Erythroblast (primary cell): ENCODE measurements at regions not wholly inside any gene's neighbourhood (a gene's known extent, or its start where the extent isn't known, plus 50 kb on each side); places are given as distances from the start of the nearest gene placed in this dataset.
"Not testable (repeated sequence)": the region's sequence is repeated elsewhere in the genome, so short reads cannot be mapped to it uniquely, and the experiment has no call there.

Source experiments
- DNase-seq, 2 experiments: peaks; one replicate each; lab custom pipeline; 2025; lab: John Stamatoyannopoulos, UW
- GATA1 ChIP-seq: IDR thresholded peaks from 2 replicates; pipeline ENCODE4 v1.6.1; 2011; ENCODE audit warnings: low read depth, mild to moderate bottlenecking, control low read depth, low read length, moderate library complexity
- POLR2A ChIP-seq: IDR thresholded peaks from 2 replicates; pipeline ENCODE4 v1.6.1; 2011; ENCODE audit warnings: mild to moderate bottlenecking, low read length

DNA sequence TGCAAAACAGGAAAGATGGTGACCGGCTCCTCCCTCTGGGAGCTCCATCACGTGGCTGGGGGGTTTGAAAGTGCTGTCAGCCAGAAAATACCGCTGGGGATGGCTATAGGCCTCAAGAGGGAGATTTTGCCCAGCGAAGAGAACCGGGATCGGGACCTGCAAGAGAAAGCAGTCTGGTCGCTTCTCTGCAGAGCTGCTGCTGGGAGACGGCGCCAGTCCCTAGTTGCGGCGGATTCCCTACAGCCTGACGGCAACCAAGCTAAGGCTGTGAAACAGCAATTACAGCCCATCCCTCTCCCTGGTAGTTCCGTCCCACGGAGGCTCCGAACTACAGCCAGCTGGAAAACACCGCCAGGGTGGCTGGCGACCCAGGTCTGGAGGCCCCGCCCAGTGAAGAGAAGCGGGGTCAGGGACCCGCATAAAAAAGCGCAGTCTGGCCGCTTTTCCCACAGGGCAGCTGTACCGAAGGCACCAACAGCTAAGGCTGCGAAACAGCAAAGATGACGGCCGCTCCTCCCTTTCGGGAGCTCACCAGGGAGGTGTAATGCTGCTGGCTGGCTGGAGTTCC lies 238.1 kb upstream of the IRAK1BP1 start:
- TF ChIP-seq GATA1 (no peak), POLR2A (no peak)
- no peak for DNase-seq

DNA sequence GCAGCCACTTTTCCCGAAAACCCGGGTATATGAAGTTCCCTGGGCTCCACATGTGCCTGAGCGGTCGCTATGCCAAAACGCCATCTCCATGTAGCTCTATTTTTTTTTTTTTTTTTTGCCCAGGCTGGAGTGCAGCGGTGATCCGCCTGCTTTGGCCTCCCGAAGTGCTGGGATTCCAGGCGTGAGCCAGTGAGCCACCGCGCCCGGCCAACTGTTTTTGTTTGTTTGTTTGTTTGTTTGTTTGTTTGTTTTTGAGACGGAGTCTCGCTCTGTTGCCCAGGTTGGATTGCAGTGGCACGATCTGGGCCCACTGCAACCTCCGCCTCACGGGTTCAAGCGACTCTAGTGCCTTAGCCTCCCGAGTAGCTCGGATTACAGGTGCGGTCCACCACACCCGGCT lies 237.5 kb upstream of the IRAK1BP1 start:
- DNase-seq: no peak
- TF ChIP-seq GATA1 (no peak), POLR2A (no peak)

DNA sequence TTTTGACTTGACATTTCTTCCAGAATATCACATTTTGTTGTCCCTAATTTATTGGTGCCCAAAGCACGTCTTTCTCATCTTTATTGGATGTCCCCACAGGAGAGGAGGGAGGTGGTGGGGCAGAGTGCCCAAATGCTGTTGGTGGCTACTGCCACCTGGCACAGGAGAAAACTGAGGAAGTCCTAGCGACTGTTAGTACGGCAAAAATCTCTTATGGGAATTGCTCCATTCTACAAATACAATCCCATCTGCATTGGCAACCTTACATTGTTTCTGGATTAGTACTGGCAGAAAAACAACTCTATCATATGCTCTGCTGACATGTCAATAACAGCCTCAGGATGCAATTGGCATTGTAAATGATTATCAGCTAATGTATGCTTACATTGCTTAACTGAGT lies 235.4 kb upstream of the IRAK1BP1 start:
- no peak for DNase-seq
- no peak for TF ChIP-seq POLR2A
- no peak for TF ChIP-seq GATA1

DNA sequence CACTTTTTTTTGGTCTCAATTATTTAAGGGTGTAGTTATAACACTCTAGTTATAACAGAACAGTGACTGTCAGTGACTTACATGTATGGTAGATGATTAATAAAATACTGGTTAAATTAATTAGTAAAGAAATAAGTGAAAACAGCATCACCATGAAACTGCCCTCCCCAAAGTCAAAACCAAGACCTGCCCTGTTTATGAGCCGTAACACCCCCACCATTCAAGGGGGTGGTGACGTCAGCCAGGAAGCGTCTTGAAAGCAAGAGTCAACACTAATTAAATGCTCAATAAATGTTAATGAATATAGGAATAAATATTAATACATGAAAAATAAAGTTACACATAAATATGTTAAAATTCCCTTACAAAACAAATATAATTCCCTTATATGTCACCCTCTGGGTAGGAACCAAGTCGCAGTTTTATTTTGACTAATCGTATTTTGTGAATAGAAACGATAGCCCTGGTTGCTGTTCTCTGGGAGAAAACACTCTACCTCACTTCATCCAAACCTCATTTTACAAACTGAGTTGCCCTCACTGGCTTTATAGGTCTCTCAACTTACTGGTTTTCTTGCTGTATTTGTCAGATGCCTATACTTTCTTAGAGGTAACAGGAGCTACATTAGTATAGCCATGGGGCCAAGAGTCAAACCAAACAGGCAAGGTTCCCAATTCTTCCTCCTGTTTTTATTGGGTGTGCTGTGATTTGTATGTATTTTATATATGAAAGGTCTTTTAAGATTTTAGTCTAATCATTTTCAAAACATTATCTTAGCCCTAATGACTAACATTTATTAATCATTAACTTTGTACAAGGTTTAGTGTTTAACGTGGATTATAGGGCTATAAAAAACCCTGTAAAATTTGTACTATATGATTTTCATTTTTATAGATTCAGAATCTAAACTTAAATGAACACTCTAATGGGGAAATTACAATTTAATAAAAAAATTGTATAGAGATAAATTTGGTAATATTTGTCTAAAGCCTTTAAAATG lies 227.9 kb upstream of the IRAK1BP1 start:
- TF ChIP-seq GATA1: no peak
- TF ChIP-seq POLR2A: no peak
- no peak for DNase-seq

DNA sequence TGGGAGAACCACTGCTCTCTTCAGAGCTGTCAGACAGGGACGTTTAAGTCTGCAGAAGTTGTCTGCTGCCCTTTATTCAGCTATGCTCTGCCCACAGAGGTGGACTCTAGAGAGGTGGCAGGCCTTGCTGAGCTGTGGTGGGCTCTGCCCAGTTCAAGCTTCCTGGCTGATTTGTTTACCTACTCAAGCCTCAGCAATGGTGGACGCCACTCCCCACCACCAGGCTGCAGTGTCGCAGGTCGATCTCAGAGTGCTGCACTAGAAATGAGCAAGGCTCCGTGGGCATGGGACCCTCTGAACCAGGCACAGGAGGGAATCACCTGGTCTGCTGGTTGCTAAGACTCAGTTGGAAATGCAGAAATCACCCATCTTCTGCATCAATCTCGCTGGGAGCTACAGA lies 223.4 kb upstream of the IRAK1BP1 start:
- not testable (repeated sequence) for DNase-seq

DNA sequence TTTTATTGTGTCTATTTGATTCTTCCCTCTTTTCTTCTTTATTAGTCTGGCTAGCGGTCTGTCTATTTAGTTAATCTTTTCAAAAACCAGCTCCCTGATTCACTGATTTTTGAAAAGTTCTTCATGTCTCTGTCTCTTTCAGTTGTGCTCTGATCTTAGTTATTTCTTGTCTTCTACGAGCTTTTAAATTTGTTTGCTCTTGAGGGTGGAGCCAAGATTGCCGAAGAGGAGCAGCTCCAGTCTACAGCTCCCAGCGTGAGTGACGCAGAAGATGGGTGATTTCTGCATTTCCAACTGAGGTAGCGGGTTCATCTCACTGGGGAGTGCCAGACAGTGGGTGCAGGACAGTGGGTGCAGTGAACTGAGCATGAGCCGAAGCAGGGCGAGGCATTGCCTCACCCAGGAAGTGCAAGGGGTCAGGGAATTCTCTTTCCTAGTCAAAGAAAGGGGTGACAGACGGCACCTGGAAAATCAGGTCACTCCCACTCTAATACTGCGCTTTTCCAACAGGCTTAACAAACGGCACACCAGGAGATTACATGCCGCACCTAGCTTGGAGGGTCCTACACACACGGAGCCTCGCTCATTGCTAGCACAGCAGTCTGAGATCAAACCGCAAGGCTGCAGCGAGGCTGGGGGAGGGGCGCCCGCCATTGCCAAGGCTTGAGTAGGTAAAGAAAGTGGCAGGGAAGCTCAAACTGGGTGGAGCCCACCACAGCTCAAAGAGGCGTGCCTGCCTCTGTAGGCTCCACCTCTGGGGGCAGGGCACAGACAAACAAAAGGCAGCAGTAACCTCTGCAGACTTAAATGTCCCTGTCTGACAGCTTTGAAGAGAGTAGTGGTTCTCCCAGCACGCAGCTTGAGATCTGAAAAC lies 220.6 kb upstream of the IRAK1BP1 start:
- not testable (repeated sequence) for DNase-seq

DNA sequence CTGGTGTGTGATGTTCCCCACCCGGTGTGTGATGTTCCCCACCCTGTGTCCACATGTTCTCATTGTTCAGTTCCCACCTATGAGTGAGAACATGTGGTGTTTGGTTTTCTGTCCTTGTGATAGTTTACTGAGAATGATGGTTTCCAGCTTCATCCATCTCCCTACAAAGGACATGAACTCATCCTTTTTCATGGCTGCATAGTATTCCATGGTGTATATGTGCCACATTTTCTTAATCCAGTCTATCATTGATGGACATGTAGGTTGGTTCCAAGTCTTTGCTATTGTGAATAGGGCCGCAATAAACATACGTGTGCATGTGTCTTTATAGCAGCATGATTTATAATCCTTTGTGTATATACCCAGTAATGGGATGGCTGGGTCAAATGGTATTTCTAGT lies 201.5 kb upstream of the IRAK1BP1 start:
- DNase-seq: not testable (repeated sequence)

DNA sequence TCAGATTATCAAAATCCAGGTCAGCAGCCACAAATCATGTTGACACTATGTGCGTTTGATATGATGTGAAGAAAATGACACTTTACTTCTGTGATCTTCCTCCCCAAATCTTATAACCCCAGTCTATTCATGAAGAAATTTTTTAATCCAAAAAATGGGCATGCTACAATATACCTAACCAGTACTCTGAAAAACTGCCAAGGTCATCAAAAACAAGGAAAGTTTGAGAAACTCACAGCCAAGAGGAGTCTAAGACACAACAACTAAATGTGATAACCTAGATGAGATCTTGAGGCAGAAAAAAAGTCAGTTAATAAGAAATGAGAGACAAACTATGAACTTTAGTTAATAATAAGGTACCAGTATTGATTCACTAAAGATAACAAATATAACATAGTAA lies 200.6 kb upstream of the IRAK1BP1 start:
- TF ChIP-seq GATA1 (no peak), POLR2A (no peak)
- no peak for DNase-seq

DNA sequence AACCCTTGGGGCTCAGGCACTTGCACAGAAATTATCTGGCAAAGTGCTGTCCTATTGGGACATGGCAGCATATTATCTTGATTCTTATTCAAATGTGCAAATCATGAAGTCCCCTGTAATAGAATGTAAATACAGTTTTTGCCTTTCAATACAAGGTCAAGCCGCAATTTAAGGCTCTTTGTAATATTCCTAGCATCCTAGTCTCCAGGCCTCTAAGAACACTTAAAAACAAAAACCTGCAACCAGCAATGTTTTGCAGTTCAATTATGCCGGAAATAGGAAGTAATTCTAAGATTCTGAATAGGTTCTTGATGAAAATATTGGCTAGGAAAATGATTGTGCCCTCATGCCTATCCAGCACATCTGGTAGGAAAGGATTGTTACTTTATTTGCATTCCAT lies 197.2 kb upstream of the IRAK1BP1 start:
- no peak for TF ChIP-seq GATA1
- no peak for TF ChIP-seq POLR2A
- DNase-seq: no peak

DNA sequence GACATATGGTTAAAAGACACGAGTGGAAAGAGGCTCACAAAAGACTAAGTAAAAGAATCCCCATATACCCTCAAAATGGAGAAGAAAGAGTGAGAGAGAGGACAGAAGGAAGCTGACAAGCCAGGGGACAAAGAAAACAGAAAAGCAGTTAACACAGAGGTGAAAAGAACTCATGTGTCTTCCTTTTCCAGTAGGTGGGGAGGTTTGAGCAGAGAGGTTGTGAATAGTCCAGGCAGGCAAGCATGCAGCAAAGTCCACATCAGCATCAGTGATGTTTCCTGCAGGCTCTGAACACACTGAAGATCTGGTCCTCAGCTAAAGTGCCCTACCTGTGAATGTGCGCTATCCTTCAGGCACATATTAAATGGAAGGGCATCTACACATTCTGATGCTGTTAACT lies 196.5 kb upstream of the IRAK1BP1 start:
- no peak for DNase-seq
- no peak for TF ChIP-seq POLR2A
- TF ChIP-seq GATA1: no peak

DNA sequence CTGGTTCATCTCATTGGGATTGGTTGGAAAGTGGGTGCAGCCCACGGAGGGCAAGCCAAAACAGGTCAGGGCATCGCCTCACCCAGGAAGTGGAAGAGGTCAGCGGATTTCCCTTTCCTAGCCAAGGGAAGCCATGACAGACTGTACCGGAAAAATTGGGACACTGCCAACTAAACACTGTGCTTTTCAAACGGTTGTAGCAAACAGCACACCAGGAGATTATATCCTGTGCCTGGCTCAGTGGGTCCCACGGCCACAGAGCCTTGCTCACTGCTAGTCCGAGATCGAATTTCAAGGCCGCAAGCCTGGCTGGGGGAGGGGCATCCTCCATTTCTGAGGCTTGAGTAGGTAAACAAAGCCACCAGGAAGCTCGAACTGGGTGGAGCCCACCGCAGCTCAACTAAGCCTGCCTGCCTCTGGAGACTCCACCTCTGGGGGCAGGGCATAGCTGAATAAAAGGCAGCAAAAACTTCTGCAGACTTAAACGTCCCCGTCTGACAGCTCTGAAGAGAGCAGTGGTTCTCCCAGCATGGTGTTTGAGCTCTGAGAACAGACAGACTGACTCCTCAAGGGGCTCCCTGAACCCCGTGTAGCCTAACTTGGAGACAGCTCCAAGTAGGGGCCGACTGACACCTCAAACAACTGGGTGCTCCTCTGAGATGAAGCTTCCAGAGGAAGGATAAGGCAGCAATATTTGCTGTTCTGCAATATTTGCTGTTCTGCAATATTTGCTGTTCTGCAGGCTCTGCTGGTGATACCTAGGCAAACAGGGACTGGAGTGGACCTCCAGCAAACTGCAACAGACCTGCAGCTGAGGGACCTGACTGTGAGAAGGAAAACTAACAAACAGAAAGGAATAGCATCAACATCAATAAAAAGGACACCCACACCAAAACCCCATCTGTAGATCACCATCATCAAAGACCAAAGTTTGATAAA lies 191.0 kb upstream of the IRAK1BP1 start:
- DNase-seq: not testable (repeated sequence)

DNA sequence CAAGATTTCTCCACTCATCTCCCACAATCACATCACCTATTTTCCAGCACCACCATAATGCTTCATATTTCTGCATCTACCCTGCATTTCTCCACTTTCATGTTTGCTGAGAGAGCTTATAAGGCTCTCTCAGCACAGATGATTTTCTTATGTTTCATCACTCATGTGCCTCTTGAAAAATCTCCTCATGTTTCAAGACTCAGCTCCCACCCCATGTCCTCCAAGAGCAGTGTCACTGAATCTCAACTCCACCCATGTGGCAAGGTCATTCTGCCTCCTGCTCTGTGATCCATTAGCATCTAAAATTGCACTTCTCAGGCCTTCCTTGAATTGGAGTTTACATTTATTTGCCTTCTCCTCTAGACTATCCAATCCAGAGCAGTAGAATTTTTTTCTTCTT lies 178.7 kb upstream of the IRAK1BP1 start:
- TF ChIP-seq GATA1: no peak
- TF ChIP-seq POLR2A: no peak
- DNase-seq: no peak

DNA sequence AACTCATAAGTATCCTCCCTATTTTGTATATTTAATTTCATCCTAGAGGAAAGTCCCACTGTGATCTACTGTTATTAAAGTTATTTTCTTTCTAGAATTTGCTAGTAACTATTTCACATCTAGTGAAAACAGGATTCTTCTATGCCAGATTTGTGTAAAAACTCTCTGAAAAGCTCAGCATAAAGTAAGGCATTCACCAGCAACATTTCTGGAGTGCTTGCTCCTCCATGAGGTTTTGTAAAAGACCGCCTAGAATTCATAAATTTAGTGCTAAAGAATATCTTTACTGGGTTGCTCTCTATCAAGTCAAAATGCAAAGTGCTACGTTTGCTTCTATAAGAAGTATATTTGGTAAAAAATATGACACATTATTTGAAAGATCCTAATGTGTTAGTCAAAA lies 173.5 kb upstream of the IRAK1BP1 start:
- TF ChIP-seq GATA1 (no peak), POLR2A (no peak)
- no peak for DNase-seq

DNA sequence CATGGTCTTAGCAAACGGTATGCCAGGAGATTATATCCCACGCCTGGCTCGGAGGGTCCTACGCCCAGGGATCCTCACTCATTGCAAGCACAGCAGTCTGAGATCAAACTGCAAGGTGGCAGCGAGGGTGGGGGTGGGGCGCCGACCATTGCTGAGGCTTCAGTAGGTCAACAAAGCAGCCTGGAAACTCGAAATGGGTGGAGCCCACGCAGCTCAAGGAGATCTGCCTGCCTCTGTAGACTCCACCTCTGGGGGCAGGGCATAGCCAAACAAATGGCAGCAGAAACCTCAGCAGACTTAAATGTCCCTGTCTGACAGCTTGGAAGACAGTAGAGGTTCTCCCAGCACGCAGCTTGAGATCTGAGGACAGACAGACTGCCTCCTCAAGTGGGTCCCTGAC lies 172.7 kb upstream of the IRAK1BP1 start:
- not testable (repeated sequence) for DNase-seq
